Heart left ventricle (tissue), 16 donors: ENCODE measurements at regions not wholly inside any gene's neighbourhood (a gene's known extent, or its start where the extent isn't known, plus 50 kb on each side); places are given as distances from the start of the nearest gene placed in this dataset.

Source experiments
- ATAC-seq, 4 donors: fragments of 200-7000 bp; cut with Tn5 transposase; one replicate each; pipeline ENCODE4 v1.9.1; 2020 to 2022; ENCODE audit warnings: moderate library complexity in 4 of 4, mild to moderate bottlenecking in 3 of 4, moderate number of reproducible peaks in 1 of 4
- DNase-seq, 5 donors: peaks; one replicate each; pipeline ENCODE4 v3.0.0-alpha.2; 2020
- H3K27ac ChIP-seq, 12 donors: fragments of 200-600 bp; sonication (generic) in 4 of 12; one replicate each; pipeline versions ENCODE4 v1.5.0 to v1.8.0; 2016 to 2022; ENCODE audit warnings: mild to moderate bottlenecking in 2 of 12
- H3K27me3 ChIP-seq, 9 donors: fragments of 200-600 bp; sonication (generic) in 2 of 9; one replicate each; pipeline versions ENCODE4 v1.5.1 to v1.8.0; 2016 to 2022; ENCODE audit warnings: mild to moderate bottlenecking in 3 of 9
- H3K36me3 ChIP-seq, 9 donors: fragments of 200-600 bp; sonication (generic) in 2 of 9; one replicate each; pipeline versions ENCODE4 v1.5.0 to v1.8.0; 2018 to 2022; ENCODE audit warnings: mild to moderate bottlenecking in 2 of 9
- H3K4me1 ChIP-seq, 12 donors: fragments of 200-600 bp; sonication (generic) in 4 of 12; one replicate each; pipeline versions ENCODE4 v1.5.0 to v1.8.0; 2016 to 2022; ENCODE audit warnings: mild to moderate bottlenecking in 3 of 12
- H3K4me3 ChIP-seq, 12 donors: fragments of 200-600 bp; sonication (generic) in 4 of 12; one replicate each; pipeline versions ENCODE4 v1.5.0 to v1.8.0; 2017 to 2022; ENCODE audit warnings: mild to moderate bottlenecking in 9 of 12, moderate library complexity in 4 of 12
- H3K9me3 ChIP-seq, 12 donors: fragments of 200-600 bp; sonication (generic) in 4 of 12; one replicate each; pipeline versions ENCODE4 v1.5.0 to v1.8.0; 2016 to 2022; ENCODE audit warnings: mild to moderate bottlenecking in 1 of 12
- POLR2A ChIP-seq, 2 donors: fragments of 450-650 bp; IDR thresholded peaks; one replicate each; pipeline ENCODE4 v1.6.1; 2017; ENCODE audit warnings: antibody characterized with exemption in 2 of 2, mild to moderate bottlenecking in 2 of 2, moderate library complexity in 2 of 2
- WGBS, 4 donors: extraction: QIAGEN DNeasy Blood & Tissue Kit in 2 of 4; methylation state at CpG; one replicate each; pipeline versions ENCODE4 v1.1.5 to v1.1.7; 2013 to 2018; 5-methylcytosine and 5-hydroxymethylcytosine counted together
- intact Hi-C, 10 donors: fragments of 100-400 bp; cut with DNase I; formaldehyde crosslinking; loops; one replicate each; pipeline versions ENCODE4 v1.11.1 to v1.14.2; 2022
- TF ChIP-seq, protein P1 (sequence below), 12 donors: fragments of 200-600 bp; sonication (generic) in 4 of 12; IDR thresholded peaks; one replicate each; pipeline versions ENCODE4 v1.5.0 to v1.8.0; 2018 to 2022; ENCODE audit warnings: antibody characterized with exemption in 12 of 12, mild to moderate bottlenecking in 5 of 12
- donor health status: ischemic (EF 13 %, LVEDD 7.1; RV severe dilation, severe dysfunction).
- donor health status: healthy with polysubstance abuse.
- donor health status: DM: no; HTN: yes; CAD: no.
- donor health status: DM: no; HTN: no; CAD: no.
- donor health status: ischemic (EF 25% LVEDD 6.9; RV normal size, moderate dysfunction).
- donor health status: ischemic (EF 25% LVEDD 5.7; RV mildly dilated, moderate dysfunction).
- donor health status: healthy.
- donor health status: DM: yes; HTN: yes; CAD: no.
- donor health status: ischemic (EF 35%, LVEDD 5.7; RV mildly dilated, moderate dysfunction).
- donor health status: nonischemic (EF 11% LVEDD 7.7; RV severe dilation, severe dysfunction).
- donor health status: DM: yes; HTN: yes; CAD: no.
- donor health status: PGD.
- donor health status: ischemic (EF 29% LVEDD 5.4; RV normal size, mild dysfunction).
- donor health status: nonischemic (EF 23%, LVEDD 6.1; RV moderate dilation, normal function).

- Histone ChIP-seq H3K9me3 (no peaks in the 10 kb centered on the region), H3K4me3 (no peak overlapping the region), H3K27ac (no peak overlapping the region), H3K4me1 (peaks cover 0 to 28% (median 7%) of the 10 kb centered on the region in 12 donors), H3K36me3 (no peaks in the 10 kb centered on the region), H3K27me3 (no peaks in the 10 kb centered on the region)
- WGBS, 4 donors = 49 to 60% (median 52%) methylated on average over 4 of the region's 4 CpGs
- intact Hi-C loops = loop anchor here in 4 of 10 donors (10.0 kb wide), 2 partner anchors 101 to 111 kb away; no protein-coding TSS in a partner anchor
- ATAC-seq = peak in 3 of 4 donors; percentile 20 to 70 (median 49)
- DNase-seq = no peak
- no peak for TF ChIP-seq POLR2A (IDR thresholded peaks at IDR 0.05)
- TF ChIP-seq, protein P1, sequence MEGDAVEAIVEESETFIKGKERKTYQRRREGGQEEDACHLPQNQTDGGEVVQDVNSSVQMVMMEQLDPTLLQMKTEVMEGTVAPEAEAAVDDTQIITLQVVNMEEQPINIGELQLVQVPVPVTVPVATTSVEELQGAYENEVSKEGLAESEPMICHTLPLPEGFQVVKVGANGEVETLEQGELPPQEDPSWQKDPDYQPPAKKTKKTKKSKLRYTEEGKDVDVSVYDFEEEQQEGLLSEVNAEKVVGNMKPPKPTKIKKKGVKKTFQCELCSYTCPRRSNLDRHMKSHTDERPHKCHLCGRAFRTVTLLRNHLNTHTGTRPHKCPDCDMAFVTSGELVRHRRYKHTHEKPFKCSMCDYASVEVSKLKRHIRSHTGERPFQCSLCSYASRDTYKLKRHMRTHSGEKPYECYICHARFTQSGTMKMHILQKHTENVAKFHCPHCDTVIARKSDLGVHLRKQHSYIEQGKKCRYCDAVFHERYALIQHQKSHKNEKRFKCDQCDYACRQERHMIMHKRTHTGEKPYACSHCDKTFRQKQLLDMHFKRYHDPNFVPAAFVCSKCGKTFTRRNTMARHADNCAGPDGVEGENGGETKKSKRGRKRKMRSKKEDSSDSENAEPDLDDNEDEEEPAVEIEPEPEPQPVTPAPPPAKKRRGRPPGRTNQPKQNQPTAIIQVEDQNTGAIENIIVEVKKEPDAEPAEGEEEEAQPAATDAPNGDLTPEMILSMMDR (IDR thresholded peaks at IDR 0.05) = no peak
Observed at GRCh38 chr3:69553888-69554287, 168.0 kb upstream of the FRMD4B start.

DNA sequence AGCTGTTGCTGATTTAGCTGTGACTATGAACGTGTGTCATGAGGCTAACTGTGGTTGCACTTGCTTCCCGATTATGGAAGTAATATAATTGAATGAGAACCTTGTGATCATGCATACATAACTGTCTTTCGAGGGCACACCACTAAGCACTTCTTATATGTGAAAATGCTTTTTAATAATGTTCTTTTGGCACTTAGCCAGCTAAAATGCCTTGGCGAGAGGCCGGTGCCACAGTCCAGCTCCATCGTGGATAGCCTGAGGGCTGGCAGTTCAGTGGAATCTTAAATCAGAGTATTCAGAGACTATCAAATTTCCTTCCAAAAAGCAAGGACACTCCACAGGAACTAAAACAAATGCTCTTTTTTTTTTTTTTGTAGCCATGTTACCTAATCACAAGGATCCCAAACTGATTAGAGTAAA, 161.6 kb upstream of the FRMD4B start:
- Histone ChIP-seq H3K4me3 (no peak overlapping the region), H3K27ac (no peak overlapping the region), H3K4me1 (peaks cover 0 to 17% (median 3%) of the 10 kb centered on the region in 12 donors), H3K36me3 (no peaks in the 10 kb centered on the region), H3K27me3 (peaks cover 0 to 5% (median 0%) of the 10 kb centered on the region in 9 donors), H3K9me3 (no peaks in the 10 kb centered on the region)
- intact Hi-C loops = loop anchor here in 1 of 10 donors (10.0 kb wide), 1 partner anchor 103 kb away; no protein-coding TSS in a partner anchor
- whole genome bisulfite sequencing, 4 donors = 63 to 71% (median 70%) methylated on average over 6 of the region's 6 CpGs
- ATAC-seq (peak in 1 of 4 donors; percentile 41), DNase-seq (no peak)
- TF ChIP-seq, protein P1 (IDR thresholded peaks at IDR 0.05) = no peak
- no peak for TF ChIP-seq POLR2A (IDR thresholded peaks at IDR 0.05)

DNA sequence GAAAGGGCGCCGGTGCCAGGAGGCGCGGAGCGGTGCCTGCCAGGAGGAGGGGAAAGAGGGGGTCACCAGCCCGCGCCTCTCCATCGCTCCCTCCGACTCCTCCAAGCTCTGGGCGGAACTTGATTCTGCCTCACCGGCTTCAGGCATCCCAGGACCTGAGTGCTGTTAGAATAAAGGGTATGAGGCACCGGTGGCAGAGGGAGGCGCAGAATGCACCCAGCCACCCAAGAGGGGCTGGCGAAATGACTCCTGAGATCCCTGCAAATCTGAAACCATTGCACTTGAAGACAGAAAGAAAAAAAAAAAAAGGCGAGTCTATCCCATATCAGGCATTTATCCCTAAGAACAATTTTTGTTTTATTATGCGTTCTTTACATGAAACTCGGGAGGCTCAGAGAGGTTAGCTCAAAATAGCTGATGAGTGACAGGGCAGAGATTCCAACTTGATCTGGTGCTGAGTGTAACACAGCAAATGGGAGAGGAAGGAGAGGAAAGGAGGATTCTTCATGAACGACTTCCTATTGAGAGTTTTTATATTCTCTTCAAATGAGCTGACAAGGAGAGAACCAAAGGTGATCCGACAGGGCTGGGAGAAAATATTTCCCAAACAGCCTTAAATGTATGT, 157.0 kb upstream of the FRMD4B start:
- WGBS, 4 donors = 11 to 27% (median 15%) methylated on average over 8 to 19 of the region's 19 CpGs
- ATAC-seq (peak in 2 of 4 donors; percentile 12 to 38), DNase-seq (no peak)
- TF ChIP-seq, protein P1 (IDR thresholded peaks at IDR 0.05) = no peak
- TF ChIP-seq POLR2A (IDR thresholded peaks at IDR 0.05) = no peak
- Histone ChIP-seq H3K9me3 (no peaks in the 10 kb centered on the region), H3K36me3 (no peaks in the 10 kb centered on the region), H3K27ac (peak overlapping the region in 6 of 12 donors; percentile 3 to 70 (median 57)), H3K27me3 (peaks cover 0 to 13% (median 0%) of the 10 kb centered on the region in 9 donors), H3K4me3 (peak overlapping the region; percentile 55 to 77 (median 62)), H3K4me1 (peaks cover 0 to 26% (median 5%) of the 10 kb centered on the region in 12 donors)
- intact Hi-C loops = loop anchor here in 2 of 10 donors (5.0 to 10.0 kb wide), 3 partner anchors 56 to 106 kb away; no protein-coding TSS in a partner anchor

DNA sequence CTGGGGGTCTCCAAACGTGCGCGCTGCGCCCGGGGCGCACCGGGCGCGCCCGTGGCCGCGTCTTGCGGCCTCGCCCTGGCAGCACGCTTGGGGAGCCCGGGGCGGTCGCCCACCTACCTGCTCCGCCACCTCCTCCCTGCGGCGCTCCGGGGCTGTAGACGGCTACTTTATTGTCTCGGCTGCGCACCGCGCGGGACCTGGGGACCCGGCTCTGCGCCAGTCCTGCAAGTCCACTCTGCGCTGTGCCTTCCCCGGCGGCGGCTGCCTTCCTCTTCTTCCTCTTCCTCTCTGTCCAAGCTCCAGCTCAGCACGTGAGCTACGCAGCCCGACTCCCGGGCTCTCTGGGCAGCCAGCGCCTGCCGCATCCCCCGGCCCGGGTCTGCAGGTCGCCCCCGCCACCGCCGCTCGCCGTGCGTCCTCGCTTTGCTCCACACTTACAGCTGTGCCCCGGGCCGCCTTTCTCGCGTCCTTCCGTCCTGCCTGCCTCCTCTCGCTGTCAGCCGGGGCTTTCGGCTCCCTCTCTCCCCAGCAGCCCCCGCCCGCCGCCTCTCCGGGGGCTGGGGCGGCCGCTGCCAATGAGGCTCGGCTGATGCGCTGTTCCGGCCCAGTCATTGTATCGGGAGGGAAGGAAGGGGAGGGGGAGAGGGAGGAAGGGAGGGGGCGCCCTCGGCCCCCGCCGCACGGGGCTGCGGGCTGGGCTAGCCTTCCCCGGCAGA, 156.4 kb upstream of the FRMD4B start:
- intact Hi-C loops = loop anchor here in 2 of 10 donors (5.0 to 10.0 kb wide), 3 partner anchors 55 to 105 kb away; no protein-coding TSS in a partner anchor
- Histone ChIP-seq H3K4me1 (peaks cover 0 to 24% (median 5%) of the 10 kb centered on the region in 12 donors), H3K4me3 (peak overlapping the region; percentile 55 to 77 (median 62)), H3K27me3 (peaks cover 0 to 13% (median 0%) of the 10 kb centered on the region in 9 donors), H3K9me3 (no peaks in the 10 kb centered on the region), H3K36me3 (no peaks in the 10 kb centered on the region), H3K27ac (peak overlapping the region in 9 of 12 donors; percentile 3 to 70 (median 47))
- 1% methylated on average over 29 to 75 of the region's 75 CpGs for WGBS, 4 donors
- DNase-seq = peak in 4 of 5 donors; percentile 20 to 70 (median 46)
- ATAC-seq = peak in 3 of 4 donors; percentile 64 to 77 (median 75)
- TF ChIP-seq, protein P1 (IDR thresholded peaks at IDR 0.05) = no peak
